GM18858 (cell line): ENCODE measurements at regions not wholly inside any gene's neighbourhood (a gene's known extent, or its start where the extent isn't known, plus 50 kb on each side); places are given as distances from the start of the nearest gene placed in this dataset.
"Not testable (repeated sequence)": the region's sequence is repeated elsewhere in the genome, so short reads cannot be mapped to it uniquely, and the experiment has no call there.

Source experiments
- ATAC-seq: cut with Tn5 transposase; IDR thresholded peaks from one replicate; pipeline ENCODE4 v1.9.1; 2021; ENCODE audit not compliant: unreplicated experiment

DNA sequence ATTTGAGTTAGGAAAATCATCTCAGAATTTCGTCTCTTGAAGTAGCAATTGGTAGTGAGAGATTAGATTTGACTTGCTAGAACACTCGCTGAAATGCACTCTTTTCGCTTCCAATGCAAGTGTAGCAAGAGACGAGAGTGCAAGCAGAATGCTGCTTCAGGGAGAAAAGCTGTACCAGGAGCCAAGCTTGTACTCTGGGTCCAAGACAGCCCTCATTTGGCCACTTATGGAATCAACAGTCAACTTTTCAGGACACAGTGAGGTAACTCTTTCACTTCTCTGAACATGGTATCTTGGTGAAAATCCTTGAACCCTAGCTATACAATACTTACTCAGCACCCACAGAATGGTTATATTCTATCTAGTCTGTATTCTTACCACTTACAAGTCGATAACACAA lies 107.6 kb upstream of the TERB2 start:
- not testable (repeated sequence) for ATAC-seq

GRCh38 chr15:44849701-44850403 lies 106.6 kb upstream of the TERB2 start:
- not testable (repeated sequence) for ATAC-seq

DNA sequence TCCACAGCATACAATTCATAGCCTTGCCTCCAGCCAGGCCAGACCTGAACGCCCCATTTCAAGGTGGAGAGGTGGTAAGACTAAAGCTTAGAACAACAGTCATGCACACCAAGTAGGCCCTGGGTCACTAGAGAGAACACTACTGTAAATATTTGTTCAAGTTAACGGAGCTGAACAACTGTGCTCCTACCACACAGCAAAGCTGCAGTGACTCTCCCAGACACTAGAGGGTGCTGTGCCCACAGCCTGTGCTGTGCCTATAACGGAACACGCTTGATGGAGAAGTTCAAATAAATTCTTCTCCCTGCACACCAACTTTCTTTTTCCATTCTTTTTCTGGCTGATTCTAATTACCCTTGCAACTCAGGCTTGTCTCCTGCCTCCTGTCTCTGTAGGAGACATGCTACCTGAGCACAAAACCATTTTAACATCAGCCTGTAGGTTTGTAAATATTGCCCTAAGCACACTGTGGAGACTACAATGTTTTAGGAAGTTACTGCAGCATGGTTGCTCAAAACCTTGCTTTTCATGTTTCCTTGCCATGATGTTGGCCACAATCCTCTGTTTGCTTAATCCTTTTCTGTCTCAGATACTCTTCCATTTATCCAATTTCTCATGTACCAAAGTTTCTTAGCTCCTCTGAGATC lies 103.1 kb upstream of the TERB2 start:
- not testable (repeated sequence) for ATAC-seq

DNA sequence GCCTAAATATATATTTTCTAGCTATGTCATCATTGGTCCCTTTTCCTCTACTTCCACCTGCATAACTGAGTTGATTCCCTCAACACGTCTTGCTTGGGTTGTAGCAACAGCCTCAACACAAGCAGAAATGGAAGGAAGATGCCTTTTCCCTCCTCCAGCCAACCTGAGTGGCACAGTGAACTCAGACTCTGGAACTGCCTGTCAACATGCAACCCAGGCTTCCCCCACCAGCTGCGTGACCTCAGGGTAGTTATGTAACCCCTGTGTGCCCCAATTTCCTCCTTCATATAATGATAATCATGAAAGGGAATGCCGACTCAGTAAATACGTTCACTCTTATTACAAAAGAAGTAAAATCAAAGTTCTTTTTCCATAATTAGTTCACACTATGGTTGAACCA lies 101.8 kb upstream of the TERB2 start:
- ATAC-seq, result not testable (repeated sequence)

DNA sequence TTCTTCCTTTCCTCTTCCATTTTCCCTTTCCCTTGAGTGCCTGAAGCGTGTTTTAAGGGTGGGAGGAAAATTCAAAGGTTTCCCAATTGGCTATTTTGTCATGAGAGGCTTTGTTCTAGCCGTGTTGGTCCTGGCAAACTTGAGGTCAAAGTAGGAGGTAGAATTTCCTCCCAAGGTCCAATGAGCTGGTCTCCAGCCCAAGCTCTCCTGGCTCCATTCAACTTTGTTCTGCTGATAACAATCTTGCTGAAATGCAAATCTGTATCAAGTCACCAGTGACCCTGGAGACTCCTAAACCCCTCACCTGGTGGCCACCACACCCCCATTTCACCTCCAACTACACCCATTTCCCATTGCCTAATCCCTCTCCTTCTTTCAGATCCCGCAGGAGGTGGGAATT lies 100.2 kb upstream of the TERB2 start:
- ATAC-seq, result not testable (repeated sequence)

DNA sequence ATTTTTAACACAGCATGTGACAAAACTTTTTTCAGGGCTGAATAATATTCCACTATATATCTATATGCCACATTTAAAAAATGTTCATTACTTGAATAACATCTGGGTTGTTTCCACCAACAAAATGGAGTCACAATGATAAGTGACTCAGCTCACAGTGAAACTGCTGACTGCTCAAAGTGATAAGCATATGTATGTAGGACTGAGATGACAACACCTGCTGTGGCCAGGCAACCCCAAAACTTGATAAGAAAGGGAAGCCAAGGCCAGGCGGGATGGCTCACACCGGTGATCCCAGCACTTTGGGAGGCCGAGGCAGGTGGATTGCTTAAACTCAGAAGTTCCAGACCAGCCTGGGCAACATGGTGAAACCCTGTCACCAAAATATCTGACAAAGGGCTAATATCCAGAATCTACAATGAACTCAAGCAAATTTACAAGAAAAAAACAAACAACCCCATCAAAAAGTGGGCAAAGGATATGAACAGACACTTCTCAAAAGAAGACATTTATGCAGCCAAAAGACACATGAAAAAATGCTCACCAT lies 99.2 kb upstream of the TERB2 start:
- ATAC-seq, result not testable (repeated sequence)

DNA sequence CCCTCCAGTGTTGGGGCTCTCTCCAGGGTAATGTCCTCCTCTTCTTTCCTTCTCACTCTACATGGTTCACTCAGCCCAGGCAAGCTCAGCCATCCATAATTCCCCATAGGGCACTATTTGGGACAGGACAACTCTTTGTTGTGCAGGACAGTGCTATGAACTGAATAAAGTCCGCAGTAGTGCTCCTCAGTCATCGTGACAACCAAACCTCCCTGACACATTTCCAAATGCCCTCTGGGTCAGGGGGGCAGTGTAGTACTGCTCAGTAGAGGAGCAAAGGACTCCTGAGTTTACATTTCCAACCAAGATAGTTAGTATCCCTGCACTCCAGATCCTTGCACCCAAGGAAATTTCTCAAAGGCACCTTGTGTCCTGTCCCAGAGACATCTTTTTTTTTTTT lies 97.4 kb upstream of the TERB2 start:
- not testable (repeated sequence) for ATAC-seq

- ATAC-seq, result not testable (repeated sequence)
These were observed 96.3 kb upstream of the TERB2 start for GRCh38 chr15:44860168-44860567.

DNA sequence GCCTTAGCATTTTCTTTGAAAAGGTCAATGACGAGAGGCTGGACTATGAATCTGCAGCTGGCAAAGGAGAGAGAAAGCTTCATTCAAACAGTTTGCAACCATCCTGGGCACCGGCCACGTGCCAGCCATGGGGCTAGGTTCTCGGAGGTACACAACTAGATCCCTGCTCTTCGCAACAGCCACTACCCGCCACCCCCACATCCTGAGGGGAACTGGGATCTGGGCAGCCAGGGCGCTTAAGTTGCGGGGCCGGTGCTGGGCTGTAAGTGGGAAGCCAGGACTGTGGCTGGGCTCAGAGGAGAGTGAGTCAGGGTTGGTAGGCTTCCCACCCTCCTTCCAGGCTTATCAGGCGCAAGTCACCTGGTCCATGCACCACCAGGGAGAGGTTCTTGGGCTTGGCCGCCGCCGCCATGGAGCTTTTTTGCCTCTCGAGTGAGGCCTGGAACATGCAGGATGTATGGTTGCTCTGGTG lies 95.0 kb upstream of the TERB2 start:
- no peak for ATAC-seq

DNA sequence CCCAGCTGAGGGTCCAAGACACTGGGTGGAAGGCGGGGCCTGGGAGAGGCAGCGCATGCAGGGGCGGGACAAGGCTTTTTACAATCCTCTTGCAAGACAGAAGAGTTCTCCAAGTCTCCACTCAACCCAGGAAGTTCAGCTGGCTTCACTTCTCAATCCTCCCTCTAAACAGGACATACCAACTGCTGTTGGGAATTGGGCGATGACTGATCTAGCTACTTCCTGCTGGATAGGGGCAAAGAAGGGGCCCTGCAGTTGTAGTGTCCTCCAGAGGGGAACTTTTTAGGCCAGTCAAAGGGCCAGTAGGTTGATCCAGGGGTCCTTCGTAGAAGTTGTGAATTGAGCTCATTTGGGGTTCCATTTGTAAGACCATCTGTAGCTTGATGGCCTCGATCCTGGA lies 94.6 kb upstream of the TERB2 start:
- no peak for ATAC-seq

- ATAC-seq, result not testable (repeated sequence)
These were observed 93.6 kb upstream of the TERB2 start for GRCh38 chr15:44862866-44863265.

DNA sequence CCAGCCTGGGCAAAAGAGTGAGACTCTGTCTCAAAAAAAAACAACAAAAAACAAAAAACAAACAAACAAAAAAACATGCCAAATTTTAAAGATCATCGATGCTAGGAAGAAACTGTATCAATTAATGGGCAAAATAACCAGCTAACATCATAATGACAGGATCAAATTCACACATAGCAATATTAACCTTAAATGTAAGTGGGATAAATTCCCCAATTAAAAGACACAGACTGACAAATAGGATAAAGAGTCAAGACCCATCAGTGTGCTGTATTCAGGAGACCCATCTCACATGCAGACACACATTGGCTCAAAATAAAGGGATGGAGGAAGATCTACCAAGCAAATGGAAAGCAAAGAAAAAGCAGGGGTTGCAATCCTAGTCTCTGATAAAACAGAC lies 88.4 kb upstream of the TERB2 start:
- not testable (repeated sequence) for ATAC-seq

DNA sequence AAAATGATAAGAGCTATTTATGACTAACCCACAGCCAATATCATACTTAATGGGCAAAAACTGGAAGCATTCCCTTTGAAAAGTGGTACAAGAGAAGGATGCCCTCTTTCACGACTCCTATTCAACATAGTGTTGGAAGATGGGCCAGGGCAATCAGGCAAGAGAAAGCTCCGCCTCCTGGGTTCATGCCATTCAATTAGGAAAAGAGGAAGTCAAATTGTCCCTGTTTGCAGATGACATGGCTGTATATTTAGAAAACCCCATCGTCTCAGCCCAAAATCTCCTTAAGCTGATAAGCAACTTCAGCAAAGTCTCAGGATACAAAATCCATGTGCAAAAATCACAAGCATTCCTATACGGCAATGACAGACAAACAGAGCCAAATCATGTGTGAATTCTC lies 86.4 kb upstream of the TERB2 start:
- ATAC-seq, result not testable (repeated sequence)

- no peak for ATAC-seq
These were observed 83.4 kb upstream of the TERB2 start for GRCh38 chr15:44873103-44873502.

- no peak for ATAC-seq
These were observed 77.4 kb upstream of the TERB2 start for GRCh38 chr15:44879066-44879465.

DNA sequence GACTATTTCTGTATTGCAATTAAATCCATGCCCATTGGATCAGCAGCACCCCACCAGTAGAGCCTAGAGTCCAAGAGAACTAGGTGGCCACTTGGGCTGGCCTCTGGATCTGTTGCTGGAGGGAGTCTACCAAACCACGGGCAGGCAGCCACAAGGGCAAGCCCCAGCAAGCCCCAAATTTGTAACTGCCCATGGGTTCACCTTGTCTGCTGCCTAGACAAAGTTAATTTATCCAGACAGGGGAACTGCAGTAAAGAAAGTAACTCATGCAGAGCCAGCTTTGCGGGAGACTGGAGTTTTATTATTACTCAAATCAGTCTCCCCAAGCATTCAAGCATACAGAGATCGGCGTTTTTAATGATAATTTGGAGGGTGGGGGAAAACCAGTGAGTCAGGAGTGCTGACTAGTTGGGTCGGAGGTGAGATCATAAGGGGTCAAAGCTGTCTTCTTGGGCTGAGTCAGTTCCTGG lies 74.0 kb upstream of the TERB2 start:
- ATAC-seq, result peak; percentile 72

DNA sequence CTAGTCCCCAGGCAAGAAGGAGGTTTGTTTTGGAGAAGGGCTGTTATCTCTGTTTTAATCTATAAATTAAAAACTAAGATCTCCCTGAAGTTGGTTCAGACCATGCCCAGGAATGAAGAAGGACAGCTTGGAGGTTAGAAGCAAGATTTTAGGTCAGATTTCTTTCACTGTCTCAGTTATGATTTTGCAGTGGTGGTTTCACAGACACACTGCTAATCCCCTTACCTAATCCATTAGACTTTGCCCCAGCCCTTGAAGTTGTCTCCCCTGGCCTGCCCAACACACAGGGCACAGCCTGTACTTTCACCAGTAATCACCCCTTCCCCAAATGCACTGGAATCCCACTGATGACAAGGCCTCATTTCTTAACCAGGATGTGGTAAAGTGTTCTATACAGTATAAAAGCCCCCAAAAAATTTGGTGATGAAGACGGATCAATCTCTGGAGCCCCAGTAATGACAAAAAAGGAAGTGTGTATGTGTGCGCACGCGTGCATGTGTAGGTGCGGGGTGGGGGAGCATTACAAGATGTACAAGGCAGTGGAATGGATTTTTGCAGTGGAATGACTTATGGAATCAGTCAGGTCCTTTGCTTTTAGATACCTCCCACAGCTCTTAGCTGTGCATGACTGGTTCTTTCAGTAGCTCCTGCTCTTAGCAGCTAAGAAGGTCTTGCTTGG lies 73.1 kb upstream of the TERB2 start:
- ATAC-seq, result no peak

DNA sequence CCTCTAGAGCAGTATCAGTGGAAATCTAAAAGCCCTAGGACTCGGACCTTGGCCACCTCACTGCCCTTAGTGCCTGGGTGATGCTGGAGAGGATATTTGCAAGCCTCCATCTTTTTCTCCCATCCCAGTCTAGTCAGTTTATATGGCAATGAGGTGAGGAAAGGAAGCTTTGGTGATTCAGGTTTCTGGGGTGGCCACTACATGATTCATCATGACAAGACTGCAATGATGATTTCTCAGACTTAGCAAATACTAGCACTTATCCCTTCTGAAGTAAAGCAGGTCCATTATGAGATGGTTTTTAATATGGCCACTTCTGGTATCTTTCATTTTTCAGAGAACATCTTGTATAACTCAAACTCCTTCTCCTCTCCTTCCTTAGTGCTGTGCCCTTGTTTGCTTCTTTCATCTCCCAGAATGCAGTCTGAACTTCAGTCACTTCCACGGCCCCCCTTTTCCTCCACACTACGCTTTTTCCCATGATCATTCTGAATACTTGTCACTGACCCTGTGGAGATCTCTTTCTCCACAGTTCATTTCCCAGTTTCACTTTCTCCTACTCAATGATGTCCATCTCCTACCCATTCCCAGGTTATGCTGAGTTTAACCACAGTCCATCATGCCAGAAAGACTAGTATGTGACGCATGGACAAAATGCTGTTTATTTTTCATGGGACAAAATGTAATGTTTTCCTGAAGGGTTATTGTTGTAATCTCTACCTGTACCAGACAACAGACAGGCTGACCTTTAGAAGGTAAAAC lies 57.4 kb upstream of the TERB2 start:
- not testable (repeated sequence) for ATAC-seq

- not testable (repeated sequence) for ATAC-seq
These were observed 56.7 kb upstream of the TERB2 start for GRCh38 chr15:44899775-44900174.

GRCh38 chr15:44900796-44901195 lies 55.7 kb upstream of the TERB2 start:
- not testable (repeated sequence) for ATAC-seq

DNA sequence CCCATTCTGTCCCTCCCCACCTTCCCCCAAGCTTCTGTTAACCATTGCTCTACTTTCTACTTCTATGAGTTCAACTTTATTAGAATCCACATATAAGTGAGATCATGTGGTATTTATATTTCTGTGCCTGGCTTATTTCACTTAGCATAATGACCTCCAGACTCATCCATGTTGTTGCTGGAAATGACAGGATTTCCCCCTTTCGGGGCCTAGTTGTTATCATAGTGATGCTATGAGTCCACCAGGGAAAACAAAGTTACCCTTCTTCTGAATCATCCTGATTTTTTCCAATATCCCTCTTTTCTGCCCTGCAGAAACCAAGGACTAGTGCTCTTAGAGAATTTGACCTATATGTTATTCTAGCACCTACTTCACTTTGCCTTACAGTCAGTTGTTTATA lies 53.2 kb upstream of the TERB2 start:
- ATAC-seq, result not testable (repeated sequence)
